ENCODE measurements at regions not wholly inside any gene's neighbourhood (a gene's known extent, or its start where the extent isn't known, plus 50 kb on each side); places are given as distances from the start of the nearest gene placed in this dataset.

- no peak for TF ChIP-seq CTCF (IDR thresholded peaks at IDR 0.05; ENCODE audit: insufficient read depth, low read length, poor library complexity, severe bottlenecking)
- no peak for TF ChIP-seq EZH2phosphoT487 (conservative IDR thresholded peaks at IDR 0.05; ENCODE audit: low read length)
Measured at GRCh38 chr13:68473834-68474326, 1243.7 kb upstream of the PCDH9 start.
